HG03064 (cell line): ENCODE measurements at regions not wholly inside any gene's neighbourhood (a gene's known extent, or its start where the extent isn't known, plus 50 kb on each side); places are given as distances from the start of the nearest gene placed in this dataset.

Source experiments
- ATAC-seq: cut with Tn5 transposase; IDR thresholded peaks from one replicate; pipeline ENCODE4 v1.9.1; 2021; ENCODE audit warnings: low read depth; ENCODE audit not compliant: unreplicated experiment

- ATAC-seq = no peak
Observed at GRCh38 chr21:43318841-43319781, 107.8 kb downstream of the SIK1 start.

GRCh38 chr21:43318368-43318767, 108.6 kb downstream of the SIK1 start:
- no peak for ATAC-seq

- no peak for ATAC-seq
Observed at GRCh38 chr21:43317959-43318358, 109.0 kb downstream of the SIK1 start.

- no peak for ATAC-seq
Observed at GRCh38 chr21:43317254-43317748, 109.6 kb downstream of the SIK1 start.

DNA sequence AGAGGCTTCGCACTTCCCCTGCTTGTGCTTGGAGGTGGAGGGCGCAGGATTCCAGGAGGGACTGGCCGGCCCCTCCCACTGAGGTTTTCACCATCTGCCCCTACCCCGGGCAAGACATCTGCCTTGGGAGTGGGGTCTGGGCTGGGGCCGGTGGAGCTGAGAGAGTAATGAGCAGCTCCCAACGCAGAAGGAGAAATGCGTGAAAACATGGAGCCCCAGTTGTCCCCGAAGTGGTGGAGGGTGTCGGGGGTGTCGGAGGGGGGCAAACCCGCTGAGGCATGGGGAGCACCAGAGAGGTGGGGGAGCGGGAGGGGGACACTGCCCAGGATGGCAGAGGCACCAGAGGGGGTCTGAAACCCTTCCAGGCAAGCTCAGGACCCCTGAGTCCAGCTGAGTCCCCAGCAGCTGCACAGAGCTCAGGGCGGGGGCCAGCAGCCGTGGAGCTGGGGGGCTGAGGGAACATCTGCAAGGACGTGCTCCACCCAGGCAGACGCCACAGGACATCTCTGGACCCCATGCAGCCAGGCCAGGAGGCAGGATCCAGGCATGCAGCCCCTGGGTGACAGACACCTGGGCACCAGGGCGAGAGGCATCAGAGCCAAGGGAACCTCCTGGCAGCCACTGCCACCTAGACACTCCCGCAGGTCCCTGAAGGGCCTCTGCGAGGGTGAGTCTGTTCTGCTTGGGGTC, 110.6 kb downstream of the SIK1 start:
- no peak for ATAC-seq

DNA sequence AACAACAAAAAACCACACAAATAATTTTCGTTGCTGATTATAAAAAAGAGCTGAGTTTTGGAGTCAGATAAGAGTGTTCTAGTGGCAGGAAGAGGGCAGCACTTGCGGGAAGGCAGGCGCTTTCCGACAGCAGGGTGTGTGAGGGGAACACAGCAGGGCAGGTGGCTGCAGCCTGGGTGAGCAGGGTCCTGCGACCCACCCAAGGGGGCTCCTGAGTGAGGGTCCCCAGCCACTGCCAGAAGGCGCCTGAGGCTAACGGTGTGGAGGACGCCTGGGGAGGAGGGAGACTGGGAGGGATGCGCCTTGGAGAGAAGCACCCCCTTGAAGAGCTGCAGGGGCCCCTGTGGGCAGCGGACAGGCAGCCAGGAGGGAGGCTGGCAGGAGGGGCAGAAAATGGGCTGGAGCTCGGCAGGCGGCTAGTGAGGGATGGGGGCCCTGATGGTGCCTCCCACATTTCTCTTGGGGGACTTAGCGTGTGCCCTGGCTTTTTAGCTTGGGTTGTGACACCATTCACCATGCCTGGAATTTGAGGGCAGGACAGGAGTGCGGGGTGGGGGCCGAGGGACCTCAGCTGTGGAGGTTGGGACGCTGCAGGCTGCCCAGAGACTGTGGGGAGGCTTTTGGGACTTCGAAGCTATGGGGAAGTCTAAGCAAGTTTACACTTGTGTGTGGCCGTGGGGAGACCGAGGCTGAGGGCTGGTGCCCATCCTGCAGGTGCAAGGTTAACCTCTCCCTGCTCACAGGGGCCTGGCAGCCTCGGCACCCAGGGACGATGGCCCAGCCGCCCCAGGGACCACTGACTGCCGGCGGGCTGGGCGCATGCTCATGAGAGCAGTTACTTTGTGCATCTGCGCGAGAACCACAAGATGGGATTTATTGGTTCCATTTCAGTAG, 111.4 kb downstream of the SIK1 start:
- ATAC-seq = no peak

DNA sequence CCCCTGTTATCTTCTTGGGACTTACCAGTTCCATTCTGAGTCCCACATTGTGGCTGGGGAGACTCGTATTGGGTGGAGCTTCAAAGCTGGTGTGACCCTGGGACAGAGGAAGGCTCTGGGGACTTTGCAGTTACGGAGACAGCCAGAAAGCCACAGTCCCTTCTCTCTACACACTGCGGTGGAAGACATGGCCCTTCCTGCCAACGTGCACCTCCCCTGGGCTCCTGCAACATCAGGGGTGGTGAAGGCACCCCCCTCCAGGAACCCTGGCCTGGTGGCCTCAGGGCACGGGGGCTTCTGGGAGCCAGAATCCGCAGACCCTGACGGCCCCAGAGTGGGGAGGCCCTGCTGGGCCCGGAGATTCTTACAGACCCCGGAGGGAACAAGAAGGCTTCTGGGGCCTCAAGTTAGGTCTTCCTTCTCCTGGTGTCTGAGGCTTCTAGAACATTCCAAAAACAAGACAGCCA, 113.0 kb downstream of the SIK1 start:
- no peak for ATAC-seq

DNA sequence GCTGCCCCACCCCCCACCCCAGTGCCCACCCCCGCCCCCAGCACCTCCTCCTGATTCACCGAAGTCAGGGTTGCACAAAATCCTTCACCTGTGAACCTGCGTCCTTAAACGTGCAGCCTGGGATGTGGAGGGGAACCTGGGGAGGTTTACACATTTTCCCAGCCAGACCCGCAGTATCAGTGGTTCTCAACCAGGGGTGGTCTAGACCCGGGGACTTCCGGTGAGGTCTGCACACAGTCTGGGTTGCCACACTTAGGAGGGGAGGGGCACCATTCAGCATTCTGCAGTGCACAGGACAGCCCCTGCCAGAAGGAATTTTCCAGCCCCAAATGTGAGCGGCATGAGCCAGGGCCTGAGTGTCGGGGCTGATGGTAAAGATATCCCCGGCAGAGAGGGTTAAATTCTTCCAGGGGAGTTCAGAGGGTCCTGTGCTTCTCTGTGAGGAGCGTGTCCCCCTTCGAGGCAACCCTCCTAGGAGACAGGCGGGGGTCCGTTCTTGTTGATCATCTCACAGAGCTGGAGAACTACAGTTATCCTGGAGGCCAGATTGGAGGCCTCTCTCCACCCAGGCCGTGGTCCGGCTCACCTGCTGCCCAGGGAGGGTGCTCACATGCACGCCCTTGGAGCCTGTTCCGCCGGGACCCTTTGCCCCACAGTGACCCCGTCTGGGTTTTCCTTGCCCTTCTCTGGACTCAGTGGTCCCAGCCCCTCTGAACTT, 113.6 kb downstream of the SIK1 start:
- no peak for ATAC-seq

DNA sequence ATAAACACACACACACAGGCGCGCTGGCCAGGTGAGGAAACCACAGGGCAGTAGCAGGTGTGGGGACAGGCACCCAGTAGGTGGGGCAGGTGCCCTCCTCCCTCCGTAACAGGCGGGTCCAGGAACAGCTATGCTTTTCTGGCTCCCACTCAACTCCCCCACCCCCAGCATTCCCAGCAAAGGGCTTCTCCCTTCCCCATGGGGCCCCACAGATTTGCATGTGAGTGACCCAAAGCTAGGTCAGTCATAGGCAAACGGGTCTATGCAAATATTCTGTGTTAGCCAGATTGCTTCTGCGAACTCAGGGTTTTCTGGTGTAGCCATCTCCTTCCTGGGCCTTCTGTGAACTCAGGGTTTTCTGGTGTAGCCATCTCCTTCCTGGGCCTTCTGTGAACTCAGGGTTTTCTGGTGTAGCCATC, 114.2 kb downstream of the SIK1 start:
- ATAC-seq = no peak

- no peak for ATAC-seq
Observed at GRCh38 chr21:43312011-43312410, 114.9 kb downstream of the SIK1 start.

DNA sequence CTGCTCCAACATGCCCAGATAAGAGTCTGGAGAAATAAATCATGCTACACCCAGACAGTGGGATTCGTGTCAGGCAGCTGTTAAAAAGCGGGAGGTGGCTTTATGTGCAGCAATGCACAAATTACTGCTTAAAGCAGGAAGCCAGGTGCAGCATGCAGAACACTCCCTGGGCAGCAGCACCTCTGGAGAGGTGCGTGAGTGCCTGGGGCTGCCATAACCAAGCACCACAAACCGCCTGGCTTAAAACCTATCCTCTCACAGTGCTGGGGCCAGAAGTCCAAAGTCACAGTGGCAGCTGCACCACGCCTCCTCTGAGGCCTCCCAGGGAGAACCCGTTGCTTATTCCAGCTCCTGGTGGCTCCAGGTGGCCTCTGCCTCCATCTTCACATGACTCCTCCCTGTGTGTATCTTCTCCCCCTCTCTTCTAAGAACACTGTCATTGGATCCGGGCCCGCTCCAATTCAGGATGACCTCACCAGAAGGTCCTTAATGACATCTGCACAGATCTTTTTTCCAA, 115.6 kb downstream of the SIK1 start:
- ATAC-seq = no peak

GRCh38 chr21:43308815-43309283, 118.1 kb downstream of the SIK1 start:
- no peak for ATAC-seq

DNA sequence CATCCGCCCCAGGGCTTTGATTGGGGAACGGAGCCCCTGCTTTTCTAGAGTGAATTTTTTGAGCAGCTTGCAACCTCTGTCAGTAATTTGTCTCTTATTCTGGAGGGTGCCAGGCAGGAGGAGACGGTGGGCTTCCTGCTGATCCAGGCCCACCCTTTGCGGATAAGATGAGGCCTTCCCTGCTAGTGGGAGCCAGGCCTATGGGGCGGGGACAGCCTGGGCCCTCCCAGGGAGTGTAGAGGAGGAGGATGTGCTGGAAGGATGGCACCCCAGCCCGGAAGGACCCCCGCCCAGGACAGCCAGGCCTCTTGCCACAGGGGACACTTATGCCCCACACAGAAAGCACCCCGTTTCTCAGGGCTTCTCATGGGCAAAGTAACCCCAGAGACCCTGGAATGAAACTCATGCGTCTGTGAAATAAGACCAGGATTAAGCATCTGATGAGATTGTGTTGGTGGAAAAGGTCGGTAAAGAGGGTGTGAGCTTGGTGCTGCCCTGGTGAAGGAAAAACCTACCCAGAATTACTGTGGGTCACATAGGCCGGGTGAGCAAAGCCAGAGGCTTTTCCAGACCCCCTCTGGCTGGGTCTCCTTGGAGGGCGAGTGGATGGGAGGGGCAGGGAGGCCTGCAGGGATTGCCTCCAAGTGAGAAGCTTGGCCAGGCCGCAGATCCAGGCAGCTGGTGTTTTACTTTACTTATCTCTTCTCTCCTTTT, 118.7 kb downstream of the SIK1 start:
- no peak for ATAC-seq

DNA sequence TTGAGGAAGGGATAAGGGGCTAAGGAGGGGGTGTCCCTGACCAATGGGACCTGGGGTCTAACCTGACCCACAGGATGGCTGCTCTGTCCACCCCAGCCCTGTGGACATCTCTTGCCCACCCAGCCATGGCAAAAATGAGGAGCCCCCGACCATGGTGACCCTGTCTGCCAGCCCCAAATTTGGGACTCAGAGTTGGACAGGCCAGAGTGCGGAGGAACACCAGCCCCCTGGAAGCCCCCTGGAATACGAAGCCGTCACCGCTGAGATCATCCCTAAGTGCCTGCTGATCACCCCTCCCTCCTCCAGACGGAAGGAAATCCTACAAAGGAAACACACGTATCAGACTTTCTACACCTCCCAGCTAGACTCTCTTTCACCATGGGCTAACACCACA, 119.3 kb downstream of the SIK1 start:
- ATAC-seq = no peak

DNA sequence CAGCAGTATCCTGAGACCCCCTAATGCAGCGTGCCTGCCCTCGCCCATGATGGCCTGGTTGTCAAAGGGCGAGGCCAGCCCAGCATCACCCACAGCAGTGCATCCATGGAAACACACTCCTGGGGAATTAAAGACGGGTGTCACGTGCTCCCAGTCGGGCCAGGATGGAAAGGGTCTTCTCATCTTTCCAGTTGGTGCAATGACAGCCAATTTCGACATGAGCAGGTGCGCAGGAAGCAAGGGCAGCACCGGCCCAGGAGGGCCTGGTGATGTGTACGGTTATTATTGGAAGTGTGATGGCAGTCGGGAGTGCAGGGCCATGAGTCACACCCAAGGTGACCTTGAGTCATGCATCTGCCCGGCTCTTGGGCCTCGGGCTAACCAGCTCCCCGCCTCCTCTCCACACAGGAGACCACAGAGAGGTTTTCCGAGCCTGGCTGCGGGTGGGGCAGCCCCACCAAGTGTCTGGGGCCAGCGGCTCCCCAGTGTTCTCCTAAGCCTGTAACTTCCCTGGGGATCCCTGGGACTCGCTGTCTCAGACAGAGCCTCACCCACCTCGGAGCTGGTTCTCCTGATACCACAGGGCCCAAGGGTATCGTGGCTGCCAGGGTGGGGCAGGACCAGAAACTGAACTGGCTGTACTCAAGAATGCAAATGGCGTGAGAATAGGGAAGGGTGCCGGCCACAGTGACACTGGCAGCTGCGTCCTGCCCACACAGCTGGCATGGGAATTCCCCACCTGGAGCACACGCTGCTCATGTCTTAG, 119.8 kb downstream of the SIK1 start:
- no peak for ATAC-seq

GRCh38 chr21:43306391-43306790, 120.5 kb downstream of the SIK1 start:
- ATAC-seq = no peak

DNA sequence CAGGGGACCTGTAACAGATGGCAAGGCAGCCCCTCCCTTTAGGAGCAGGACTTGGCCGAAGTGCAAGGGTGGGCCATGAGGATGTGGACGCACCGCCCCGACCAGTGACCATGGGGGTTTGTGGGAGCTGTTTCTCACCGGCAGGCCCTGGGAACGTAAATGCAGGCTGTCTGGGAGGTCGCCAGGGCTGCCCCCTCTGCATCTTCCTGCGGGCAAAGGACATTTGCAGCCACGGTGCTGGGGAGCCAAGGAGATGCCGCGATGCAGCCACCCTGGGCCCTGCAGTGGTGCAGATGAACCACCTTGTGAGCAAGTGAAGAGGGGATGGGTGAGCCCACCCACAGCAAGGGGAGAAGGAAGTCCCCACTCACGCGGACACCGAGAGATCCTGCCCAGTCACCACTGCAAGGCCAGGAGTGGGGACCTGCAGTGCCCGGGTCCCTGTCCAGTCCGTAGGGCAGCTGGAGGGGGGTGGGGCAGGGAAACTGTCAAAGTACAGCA, 121.1 kb downstream of the SIK1 start:
- ATAC-seq = no peak

DNA sequence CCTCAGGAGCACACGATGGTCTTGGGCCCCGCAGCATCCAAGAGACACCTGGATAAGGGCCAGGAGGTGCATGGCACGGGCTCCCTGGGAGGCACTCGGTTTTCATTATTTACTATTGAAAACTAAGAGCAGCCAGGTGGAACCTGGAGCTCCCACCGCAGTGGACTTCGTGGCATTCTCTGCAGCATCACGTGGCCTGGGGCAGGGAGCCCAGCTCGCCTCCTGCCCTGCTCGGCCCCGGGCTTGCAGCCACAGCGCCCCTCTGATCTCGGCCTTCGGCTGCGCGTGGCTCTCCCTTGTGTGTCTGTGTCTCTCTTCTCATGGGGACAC, 121.6 kb downstream of the SIK1 start:
- ATAC-seq = no peak
